HL-60 (cell line): ENCODE measurements at regions not wholly inside any gene's neighbourhood (a gene's known extent, or its start where the extent isn't known, plus 50 kb on each side); places are given as distances from the start of the nearest gene placed in this dataset.
A peak's percentile ranks its signal among the peaks of the same experiment; 100 is the strongest.

Experiments
- DNase-seq, 2 experiments: peaks; one replicate each; pipeline ENCODE4 v3.0.0-alpha.2; 2010 to 2020; ENCODE audit warnings: low read depth in 1 of 2, low spot score in 1 of 2
- H3K27ac ChIP-seq: fragments of 250-450 bp; sonication (Bioruptor Pico); replicated peaks from 2 replicates; pipeline ENCODE4 v1.5.1; 2020; ENCODE audit warnings: mild to moderate bottlenecking, moderate library complexity
- H3K27me3 ChIP-seq: fragments of 250-450 bp; sonication (Bioruptor Pico); 2 replicates; pipeline ENCODE4 v1.5.1; 2021; ENCODE audit warnings: mild to moderate bottlenecking, moderate library complexity; ENCODE audit not compliant: insufficient read depth, poor library complexity, severe bottlenecking
- H3K4me3 ChIP-seq: replicated peaks from 2 replicates; pipeline ENCODE4 v1.5.1; 2011; ENCODE audit warnings: mild to moderate bottlenecking, control low read depth, low read length; ENCODE audit not compliant: insufficient read depth
- CTCF ChIP-seq: IDR thresholded peaks from one replicate; pipeline ENCODE4 v1.5.1; 2011; ENCODE audit warnings: low read length, control low read depth, inconsistent platforms; ENCODE audit not compliant: insufficient read depth
- GABPA ChIP-seq: IDR thresholded peaks from 2 replicates; pipeline ENCODE4 v1.6.1; 2012; ENCODE audit warnings: low read depth
- POLR2AphosphoS5 ChIP-seq: IDR thresholded peaks from 2 replicates; pipeline ENCODE4 v1.6.1; 2012; ENCODE audit warnings: low read depth
- REST ChIP-seq: IDR thresholded peaks from 2 replicates; pipeline ENCODE4 v1.6.1; 2012; ENCODE audit warnings: low read depth; ENCODE audit not compliant: insufficient replicate concordance
- SPI1 ChIP-seq: IDR thresholded peaks from 2 replicates; pipeline ENCODE4 v1.6.1; 2012; ENCODE audit warnings: low read depth, mild to moderate bottlenecking, borderline replicate concordance

GRCh38 chr11:105449100-105449734 lies 160.7 kb upstream of the GRIA4 start:
- peak in 1 of 2 experiments; percentile 5 for DNase-seq
- no peak for TF ChIP-seq SPI1
- TF ChIP-seq GABPA = no peak
- TF ChIP-seq REST = no peak
- TF ChIP-seq CTCF = no peak
- TF ChIP-seq POLR2AphosphoS5 = no peak
- no peaks in the 10 kb centered on the region for H3K27me3 ChIP-seq
- no peak overlapping the region for H3K27ac ChIP-seq
- no peak overlapping the region for H3K4me3 ChIP-seq

- Histone ChIP-seq H3K27me3 (no peaks in the 10 kb centered on the region), H3K27ac (no peak overlapping the region), H3K4me3 (no peak overlapping the region)
- no peak for DNase-seq
- TF ChIP-seq SPI1 = no peak
- TF ChIP-seq POLR2AphosphoS5 = no peak
- TF ChIP-seq CTCF = no peak
- no peak for TF ChIP-seq GABPA
These were observed 161.2 kb upstream of the GRIA4 start for GRCh38 chr11:105448703-105449079.

- Histone ChIP-seq H3K27me3 (no peaks in the 10 kb centered on the region), H3K4me3 (no peak overlapping the region), H3K27ac (no peak overlapping the region)
- no peak for TF ChIP-seq SPI1
- no peak for TF ChIP-seq REST
- no peak for TF ChIP-seq CTCF
- no peak for TF ChIP-seq GABPA
- no peak for TF ChIP-seq POLR2AphosphoS5
- DNase-seq = no peak
These were observed 161.8 kb upstream of the GRIA4 start for GRCh38 chr11:105447936-105448702.
